Jurkat, Clone E6-1 (cell line): ENCODE measurements at regions not wholly inside any gene's neighbourhood (a gene's known extent, or its start where the extent isn't known, plus 50 kb on each side); places are given as distances from the start of the nearest gene placed in this dataset.
A peak's percentile ranks its signal among the peaks of the same experiment; 100 is the strongest.

Experiments
- DNase-seq: peaks from one replicate; pipeline ENCODE4 v3.0.0-alpha.2; 2011; ENCODE audit warnings: low read depth, low spot score
- H3K4me3 ChIP-seq: 2 replicates; pipeline ENCODE4 v1.5.1; 2011; ENCODE audit warnings: mild to moderate bottlenecking, low read length, control low read depth, moderate library complexity

DNA sequence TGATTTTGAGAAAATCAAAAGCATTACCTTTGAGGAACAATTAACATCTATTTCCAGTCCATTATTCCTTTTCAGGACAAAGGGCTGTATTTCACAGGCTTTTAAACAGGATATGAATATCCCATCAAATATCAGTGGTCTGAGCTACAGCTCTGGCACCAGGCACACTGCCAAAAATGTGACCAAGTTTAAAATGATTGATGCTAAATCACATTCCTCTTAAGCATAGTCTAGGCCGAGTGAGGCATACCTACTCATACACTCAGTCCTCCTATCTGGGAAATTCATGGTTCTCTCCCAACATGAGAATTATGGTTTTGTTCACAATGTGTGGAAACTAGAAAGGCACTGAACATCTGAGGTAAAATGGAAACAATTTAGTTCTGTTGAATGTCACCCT, 683.5 kb downstream of the TUSC7 start:
- DNase-seq: no peak
- no peak overlapping the region for H3K4me3 ChIP-seq

- no peak overlapping the region for H3K4me3 ChIP-seq
- no peak for DNase-seq
These were observed 688.7 kb downstream of the TUSC7 start for GRCh38 chr3:117398141-117398899.

DNA sequence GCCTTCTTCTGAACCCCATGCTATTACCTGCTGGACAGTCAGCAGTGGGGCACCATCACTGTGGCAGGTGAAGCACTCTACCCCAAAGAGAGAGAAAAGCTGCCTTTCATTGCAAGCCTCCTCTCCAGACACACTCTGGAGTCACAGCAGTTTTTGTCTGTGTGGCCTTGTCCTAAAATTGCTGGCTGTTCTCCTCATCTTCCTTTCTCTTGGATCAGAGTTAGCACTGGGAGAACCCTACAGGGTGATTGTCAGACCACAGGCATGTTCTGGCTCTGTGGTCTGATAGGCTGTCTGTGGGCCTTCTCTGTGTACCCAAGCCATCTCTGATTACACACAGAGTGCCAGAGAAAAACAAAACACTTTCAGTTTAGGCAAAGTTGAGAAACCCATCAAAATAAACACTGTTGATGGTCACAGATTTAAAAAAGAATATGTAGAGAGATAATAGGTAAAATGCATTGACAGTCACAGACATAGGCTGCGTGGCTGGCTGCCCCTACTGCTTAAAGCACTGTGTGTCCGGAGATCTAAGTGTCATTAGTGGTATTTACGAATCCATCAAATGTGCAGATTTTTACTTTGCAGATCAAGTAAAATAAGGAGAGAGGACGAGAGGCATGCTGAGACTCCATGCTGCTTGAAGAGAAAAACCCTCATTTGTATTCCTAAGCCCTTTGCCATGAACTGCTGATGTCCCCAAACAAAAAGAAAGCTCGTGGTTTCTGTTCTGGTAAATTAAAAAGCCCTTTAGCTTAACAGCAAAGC, 689.9 kb downstream of the TUSC7 start:
- H3K4me3 ChIP-seq: no peak overlapping the region
- DNase-seq: no peak

- H3K4me3 ChIP-seq: no peak overlapping the region
- no peak for DNase-seq
These were observed 690.7 kb downstream of the TUSC7 start for GRCh38 chr3:117400303-117400702.

DNA sequence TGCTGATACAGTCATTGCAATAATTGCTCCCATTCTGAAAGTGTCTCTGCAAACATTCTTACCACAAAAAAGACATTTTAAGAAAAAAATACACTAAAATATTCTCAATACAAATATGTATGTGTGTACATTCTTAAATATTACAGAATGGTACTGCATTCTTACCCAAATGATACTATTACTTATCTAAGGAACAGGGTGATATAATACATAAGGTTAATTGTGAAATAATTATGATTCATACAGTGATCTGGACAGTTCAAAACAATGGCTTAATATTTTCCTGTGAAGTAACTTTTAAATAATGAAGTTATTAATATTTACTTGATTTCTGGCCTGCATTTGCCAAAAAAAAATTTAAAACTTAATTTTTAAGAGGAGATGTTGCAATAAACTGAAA, 694.6 kb downstream of the TUSC7 start:
- H3K4me3 ChIP-seq: no peak overlapping the region
- no peak for DNase-seq

- no peak for DNase-seq
These were observed 695.2 kb downstream of the TUSC7 start for GRCh38 chr3:117404730-117405129.

DNA sequence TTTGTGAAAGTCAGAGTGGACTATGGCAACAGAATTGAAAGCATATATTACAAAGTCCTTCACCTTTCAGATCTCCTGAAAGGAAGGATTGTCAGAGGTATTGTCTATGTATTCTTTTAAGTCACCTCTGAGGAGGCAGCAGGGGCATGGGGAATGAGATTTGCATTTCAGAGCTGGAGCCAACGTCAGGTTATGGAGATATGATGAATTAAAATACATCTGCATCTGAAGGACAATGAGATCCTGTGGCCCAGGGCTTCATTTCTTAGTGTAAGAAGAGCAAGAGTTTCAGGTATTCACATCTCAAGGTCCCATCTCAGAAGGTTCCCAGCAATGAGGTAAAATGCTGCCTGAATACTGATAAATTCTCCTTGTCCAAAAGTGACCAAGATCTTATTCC, 695.8 kb downstream of the TUSC7 start:
- DNase-seq: no peak
- H3K4me3 ChIP-seq: no peak overlapping the region

More at GRCh38 chr3:117404730-117405129, 695.2 kb downstream of the TUSC7 start:
- no peak overlapping the region for H3K4me3 ChIP-seq

- peak; percentile 0 for DNase-seq
- H3K4me3 ChIP-seq: no peak overlapping the region
These were observed 697.7 kb downstream of the TUSC7 start for GRCh38 chr3:117407317-117407716.

- no peak overlapping the region for H3K4me3 ChIP-seq
- no peak for DNase-seq
These were observed 699.2 kb downstream of the TUSC7 start for GRCh38 chr3:117408811-117409210.

DNA sequence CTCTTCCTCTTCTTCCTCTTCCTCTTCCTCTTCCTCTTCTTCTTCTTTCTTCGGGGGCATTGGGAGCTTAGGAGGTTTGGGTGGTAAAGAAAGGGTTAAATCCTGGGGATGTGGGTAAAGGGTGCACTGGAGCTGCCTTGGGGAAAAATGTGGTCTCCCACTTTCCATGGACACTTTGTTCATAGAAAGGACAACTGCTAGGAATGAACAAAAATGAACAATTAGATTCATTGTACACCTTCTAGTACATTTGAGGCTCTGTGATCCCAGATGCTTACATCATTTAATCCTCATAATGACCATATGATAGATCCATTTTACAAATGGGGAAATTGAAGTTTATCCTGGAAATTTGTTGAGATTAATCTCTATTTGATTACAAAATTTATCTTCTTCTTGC, 699.7 kb downstream of the TUSC7 start:
- no peak for DNase-seq
- H3K4me3 ChIP-seq: no peak overlapping the region

DNA sequence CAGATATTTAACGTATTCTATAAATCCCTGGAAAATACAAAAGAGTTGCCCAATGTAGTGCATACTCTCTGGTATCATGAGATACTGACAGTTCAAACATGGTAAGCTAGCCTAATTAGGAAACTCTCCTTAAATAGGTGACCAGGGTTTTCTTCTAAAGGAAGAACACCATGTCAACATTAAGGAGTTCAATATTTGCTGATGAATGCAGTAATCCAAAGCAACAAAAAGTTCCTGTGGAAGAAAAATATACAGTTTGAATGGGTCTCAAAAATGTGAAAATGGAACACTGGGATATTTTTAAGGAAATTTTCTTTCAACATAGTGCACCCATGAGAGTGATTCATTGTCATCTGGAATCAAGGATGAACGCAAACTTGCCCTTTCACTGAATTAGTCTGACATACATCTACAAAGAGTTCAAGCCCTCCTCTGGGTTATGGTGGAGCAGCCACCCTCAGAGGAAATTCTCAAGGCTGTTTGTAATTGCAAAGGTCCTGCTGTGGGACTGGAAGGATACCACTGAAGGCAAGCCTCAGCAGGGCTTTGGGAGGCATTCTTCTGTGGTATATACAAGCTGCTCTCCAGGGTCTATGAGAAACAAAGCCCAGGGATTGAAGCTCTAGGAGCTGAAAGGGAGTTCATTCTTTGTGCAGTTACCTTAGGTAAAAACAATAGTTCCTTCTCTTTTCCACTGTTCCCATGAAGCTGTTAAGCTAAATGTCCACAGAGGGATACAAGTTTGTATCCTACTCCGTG, 700.3 kb downstream of the TUSC7 start:
- no peak for DNase-seq
- no peak overlapping the region for H3K4me3 ChIP-seq

DNA sequence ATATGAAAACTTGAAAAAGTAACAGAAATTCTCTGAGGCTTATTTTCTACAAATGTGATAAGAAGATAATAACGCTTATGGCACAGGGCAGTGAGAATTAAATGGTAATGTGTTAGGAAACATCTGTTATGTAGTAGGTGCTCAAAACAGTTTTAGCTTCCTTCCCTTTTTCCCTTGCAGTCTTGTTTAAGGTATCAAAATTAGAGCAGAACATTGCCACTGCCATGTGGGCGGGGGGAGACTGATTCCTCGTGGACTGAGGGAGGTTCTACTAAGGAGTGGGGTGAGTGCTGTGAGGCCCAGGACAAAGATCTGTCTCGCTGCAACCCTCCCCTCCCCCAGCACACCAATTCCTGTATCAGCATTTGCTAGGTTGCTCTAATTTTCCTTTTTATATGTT, 702.4 kb downstream of the TUSC7 start:
- no peak overlapping the region for H3K4me3 ChIP-seq
- no peak for DNase-seq

DNA sequence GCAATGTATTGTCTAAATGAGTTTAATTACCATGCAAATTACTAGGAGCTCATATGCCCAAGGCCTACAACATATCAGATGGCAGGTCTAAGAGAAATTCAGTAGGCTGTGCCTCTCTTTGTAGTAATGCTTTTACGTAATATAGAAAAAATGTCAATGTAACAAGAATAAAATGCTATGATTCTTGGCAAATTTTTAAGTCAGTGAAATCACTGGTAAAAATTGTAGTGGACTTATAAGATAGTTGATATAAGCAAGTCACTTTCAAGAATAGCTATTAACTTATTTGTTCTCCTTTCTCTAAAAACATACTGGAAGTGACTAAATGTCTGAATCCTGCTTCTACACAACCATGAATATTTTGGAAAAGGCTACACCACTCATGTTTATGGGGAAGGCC, 707.8 kb downstream of the TUSC7 start:
- DNase-seq: no peak
- no peak overlapping the region for H3K4me3 ChIP-seq

- DNase-seq: no peak
- H3K4me3 ChIP-seq: no peak overlapping the region
These were observed 717.5 kb downstream of the TUSC7 start for GRCh38 chr3:117427081-117427480.

- H3K4me3 ChIP-seq: no peak overlapping the region
- no peak for DNase-seq
These were observed 723.8 kb downstream of the TUSC7 start for GRCh38 chr3:117433427-117433826.

- no peak overlapping the region for H3K4me3 ChIP-seq
- no peak for DNase-seq
These were observed 725.3 kb downstream of the TUSC7 start for GRCh38 chr3:117434661-117435412.

- H3K4me3 ChIP-seq: no peak overlapping the region
- DNase-seq: no peak
These were observed 725.9 kb downstream of the TUSC7 start for GRCh38 chr3:117435506-117435905.

GRCh38 chr3:117439812-117440211, 730.2 kb downstream of the TUSC7 start:
- H3K4me3 ChIP-seq: no peak overlapping the region
- no peak for DNase-seq

DNA sequence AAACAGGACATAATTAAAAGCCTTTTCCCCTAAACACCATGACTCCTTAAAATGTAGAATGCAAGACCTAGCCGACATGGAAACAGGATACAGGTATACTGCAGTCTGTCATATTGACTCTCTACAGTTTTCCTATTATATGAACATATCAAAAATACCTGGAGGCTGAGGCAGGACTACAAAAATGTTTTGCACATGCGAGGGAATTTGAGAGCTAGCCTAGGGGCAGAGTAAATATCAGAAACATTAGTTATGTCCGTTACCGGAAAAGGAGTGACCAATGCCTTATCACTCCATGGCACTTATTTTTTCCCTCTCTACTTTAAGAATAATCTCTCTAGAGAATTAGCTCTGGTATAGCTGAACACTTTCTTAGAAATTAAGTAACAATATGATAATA, 732.3 kb downstream of the TUSC7 start:
- no peak for DNase-seq
- H3K4me3 ChIP-seq: no peak overlapping the region
